Liver (tissue), 7 donors: ENCODE measurements at regions not wholly inside any gene's neighbourhood (a gene's known extent, or its start where the extent isn't known, plus 50 kb on each side); places are given as distances from the start of the nearest gene placed in this dataset.

Experiments used
- DNase-seq: peaks from one replicate; pipeline ENCODE4 v3.0.0-alpha.2; 2017; ENCODE audit warnings: low spot score
- H3K27ac ChIP-seq, 2 donors: one replicate each; pipeline ENCODE4 v1.7.0; 2013; ENCODE audit warnings: inconsistent platforms in 2 of 2, low read length in 2 of 2, control low read depth in 1 of 2, low read depth in 1 of 2, mild to moderate bottlenecking in 1 of 2
- H3K27me3 ChIP-seq, 4 donors: one replicate each; pipeline versions ENCODE4 v1.6.1 to v1.7.0; 2013; ENCODE audit warnings: low read length in 3 of 4, inconsistent platforms in 1 of 4, mild to moderate bottlenecking in 1 of 4, moderate library complexity in 1 of 4; ENCODE audit not compliant: control insufficient read depth in 4 of 4, insufficient read depth in 4 of 4
- H3K36me3 ChIP-seq, 4 donors: one replicate each; pipeline versions ENCODE4 v1.6.1 to v1.7.0; 2013; ENCODE audit warnings: low read length in 3 of 4, mild to moderate bottlenecking in 3 of 4, low read depth in 1 of 4, moderate library complexity in 1 of 4; ENCODE audit not compliant: control insufficient read depth in 4 of 4, insufficient read depth in 3 of 4
- H3K4me1 ChIP-seq, 4 donors: one replicate each; pipeline versions ENCODE4 v1.6.1 to v1.7.0; 2013; ENCODE audit warnings: low read length in 3 of 4, mild to moderate bottlenecking in 3 of 4, moderate library complexity in 1 of 4; ENCODE audit not compliant: control insufficient read depth in 4 of 4, insufficient read depth in 4 of 4
- H3K4me3 ChIP-seq, 3 donors: one replicate each; pipeline versions ENCODE4 v1.6.1 to v1.7.0; 2013; ENCODE audit warnings: low read length in 3 of 3, control low read depth in 1 of 3, low read depth in 1 of 3, mild to moderate bottlenecking in 1 of 3
- H3K9ac ChIP-seq, 2 donors: one replicate each; pipeline ENCODE4 v1.7.0; 2013; ENCODE audit warnings: low read length in 2 of 2, mild to moderate bottlenecking in 2 of 2, moderate library complexity in 2 of 2, control low read depth in 1 of 2, low read depth in 1 of 2
- H3K9me3 ChIP-seq, 4 donors: one replicate each; pipeline versions ENCODE4 v1.6.1 to v1.7.0; 2013; ENCODE audit warnings: low read length in 3 of 4; ENCODE audit not compliant: control insufficient read depth in 4 of 4
- ATF3 ChIP-seq: IDR thresholded peaks from 2 replicates; pipeline ENCODE4 v1.6.1; 2016; ENCODE audit warnings: antibody characterized with exemption
- EGR1 ChIP-seq, 2 donors: IDR thresholded peaks; 2 replicates each; pipeline ENCODE4 v1.6.1; 2016 to 2018; ENCODE audit warnings: antibody characterized with exemption in 2 of 2, low read depth in 2 of 2
- FOXA1 ChIP-seq: IDR thresholded peaks from 2 replicates; pipeline ENCODE4 v1.6.1; 2016; ENCODE audit warnings: antibody characterized with exemption
- GABPA ChIP-seq, 2 donors: IDR thresholded peaks in 1 of 2; conservative IDR thresholded peaks in 1 of 2; 2 replicates each; pipeline ENCODE4 v1.6.1; 2016; ENCODE audit warnings: antibody characterized with exemption in 2 of 2, mild to moderate bottlenecking in 1 of 2, moderate library complexity in 1 of 2
- HNF4A ChIP-seq, 2 donors: conservative IDR thresholded peaks; 2 replicates each; pipeline ENCODE4 v1.6.1; 2016; ENCODE audit warnings: antibody characterized with exemption in 2 of 2, mild to moderate bottlenecking in 2 of 2
- HNF4G ChIP-seq: IDR thresholded peaks from 2 replicates; pipeline ENCODE4 v1.6.1; 2016; ENCODE audit warnings: antibody characterized with exemption
- JUND ChIP-seq, 2 donors: IDR thresholded peaks; 2 replicates each; pipeline ENCODE4 v1.6.1; 2016; ENCODE audit warnings: antibody characterized with exemption in 2 of 2
- MAX ChIP-seq: IDR thresholded peaks from 2 replicates; pipeline ENCODE4 v1.6.1; 2016; ENCODE audit warnings: antibody characterized with exemption
- RXRA ChIP-seq, 2 donors: IDR thresholded peaks; 2 replicates each; pipeline ENCODE4 v1.6.1; 2017 to 2018; ENCODE audit warnings: antibody characterized with exemption in 2 of 2, mild to moderate bottlenecking in 1 of 2
- TAF1 ChIP-seq: conservative IDR thresholded peaks from 2 replicates; pipeline ENCODE4 v1.6.1; 2016; ENCODE audit warnings: antibody characterized with exemption, mild to moderate bottlenecking
- WGBS: extraction: QIAGEN DNeasy Blood & Tissue Kit; methylation state at CpG from one replicate; pipeline ENCODE4 v1.1.7; 2013; 5-methylcytosine and 5-hydroxymethylcytosine counted together
- TF ChIP-seq, protein P1 (sequence below): IDR thresholded peaks from 2 replicates; pipeline ENCODE4 v1.6.1; 2016; ENCODE audit warnings: antibody characterized with exemption, mild to moderate bottlenecking
- TF ChIP-seq, protein P2 (sequence below): IDR thresholded peaks from 2 replicates; pipeline ENCODE4 v1.6.1; 2016; ENCODE audit warnings: antibody characterized with exemption
- donor health status: healthy.
- donor health status: healthy.
- donor health status: healthy.
- donor health status: healthy.

GRCh38 chrX:126718440-126718839 is 101.1 kb upstream of the PRR32 start:
- 33% methylated on average over 1 of the region's 1 CpG for WGBS
- Histone ChIP-seq H3K9me3 (no peaks in the 10 kb centered on the region), H3K9ac (no peak overlapping the region), H3K36me3 (no peaks in the 10 kb centered on the region), H3K4me1 (peaks cover 0 to 2% (median 0%) of the 10 kb centered on the region in 4 donors), H3K27ac (no peak overlapping the region), H3K27me3 (no peaks in the 10 kb centered on the region), H3K4me3 (no peak overlapping the region)
- TF ChIP-seq, protein P1, sequence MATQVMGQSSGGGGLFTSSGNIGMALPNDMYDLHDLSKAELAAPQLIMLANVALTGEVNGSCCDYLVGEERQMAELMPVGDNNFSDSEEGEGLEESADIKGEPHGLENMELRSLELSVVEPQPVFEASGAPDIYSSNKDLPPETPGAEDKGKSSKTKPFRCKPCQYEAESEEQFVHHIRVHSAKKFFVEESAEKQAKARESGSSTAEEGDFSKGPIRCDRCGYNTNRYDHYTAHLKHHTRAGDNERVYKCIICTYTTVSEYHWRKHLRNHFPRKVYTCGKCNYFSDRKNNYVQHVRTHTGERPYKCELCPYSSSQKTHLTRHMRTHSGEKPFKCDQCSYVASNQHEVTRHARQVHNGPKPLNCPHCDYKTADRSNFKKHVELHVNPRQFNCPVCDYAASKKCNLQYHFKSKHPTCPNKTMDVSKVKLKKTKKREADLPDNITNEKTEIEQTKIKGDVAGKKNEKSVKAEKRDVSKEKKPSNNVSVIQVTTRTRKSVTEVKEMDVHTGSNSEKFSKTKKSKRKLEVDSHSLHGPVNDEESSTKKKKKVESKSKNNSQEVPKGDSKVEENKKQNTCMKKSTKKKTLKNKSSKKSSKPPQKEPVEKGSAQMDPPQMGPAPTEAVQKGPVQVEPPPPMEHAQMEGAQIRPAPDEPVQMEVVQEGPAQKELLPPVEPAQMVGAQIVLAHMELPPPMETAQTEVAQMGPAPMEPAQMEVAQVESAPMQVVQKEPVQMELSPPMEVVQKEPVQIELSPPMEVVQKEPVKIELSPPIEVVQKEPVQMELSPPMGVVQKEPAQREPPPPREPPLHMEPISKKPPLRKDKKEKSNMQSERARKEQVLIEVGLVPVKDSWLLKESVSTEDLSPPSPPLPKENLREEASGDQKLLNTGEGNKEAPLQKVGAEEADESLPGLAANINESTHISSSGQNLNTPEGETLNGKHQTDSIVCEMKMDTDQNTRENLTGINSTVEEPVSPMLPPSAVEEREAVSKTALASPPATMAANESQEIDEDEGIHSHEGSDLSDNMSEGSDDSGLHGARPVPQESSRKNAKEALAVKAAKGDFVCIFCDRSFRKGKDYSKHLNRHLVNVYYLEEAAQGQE = no peak
- TF ChIP-seq HNF4G (no peak), MAX (no peak), EGR1 (IDR thresholded peaks at IDR 0.05; ENCODE audit: low read depth in 2 of 2) (no peak), RXRA (IDR thresholded peaks at IDR 0.05) (no peak), FOXA1 (no peak), GABPA (IDR thresholded peaks at IDR 0.05 in 1 of 2, conservative IDR thresholded peaks at IDR 0.05 in 1 of 2) (no peak)
- TF ChIP-seq, protein P2, sequence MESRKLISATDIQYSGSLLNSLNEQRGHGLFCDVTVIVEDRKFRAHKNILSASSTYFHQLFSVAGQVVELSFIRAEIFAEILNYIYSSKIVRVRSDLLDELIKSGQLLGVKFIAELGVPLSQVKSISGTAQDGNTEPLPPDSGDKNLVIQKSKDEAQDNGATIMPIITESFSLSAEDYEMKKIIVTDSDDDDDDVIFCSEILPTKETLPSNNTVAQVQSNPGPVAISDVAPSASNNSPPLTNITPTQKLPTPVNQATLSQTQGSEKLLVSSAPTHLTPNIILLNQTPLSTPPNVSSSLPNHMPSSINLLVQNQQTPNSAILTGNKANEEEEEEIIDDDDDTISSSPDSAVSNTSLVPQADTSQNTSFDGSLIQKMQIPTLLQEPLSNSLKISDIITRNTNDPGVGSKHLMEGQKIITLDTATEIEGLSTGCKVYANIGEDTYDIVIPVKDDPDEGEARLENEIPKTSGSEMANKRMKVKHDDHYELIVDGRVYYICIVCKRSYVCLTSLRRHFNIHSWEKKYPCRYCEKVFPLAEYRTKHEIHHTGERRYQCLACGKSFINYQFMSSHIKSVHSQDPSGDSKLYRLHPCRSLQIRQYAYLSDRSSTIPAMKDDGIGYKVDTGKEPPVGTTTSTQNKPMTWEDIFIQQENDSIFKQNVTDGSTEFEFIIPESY = no peak
- DNase-seq = no peak

GRCh38 chrX:126719208-126719607 is 100.3 kb upstream of the PRR32 start:
- Histone ChIP-seq H3K36me3 (no peaks in the 10 kb centered on the region), H3K9ac (no peak overlapping the region), H3K4me1 (peaks cover 0 to 2% (median 0%) of the 10 kb centered on the region in 4 donors), H3K27me3 (no peaks in the 10 kb centered on the region), H3K4me3 (no peak overlapping the region), H3K27ac (no peak overlapping the region), H3K9me3 (no peaks in the 10 kb centered on the region)
- TF ChIP-seq ATF3 = no peak
- TF ChIP-seq TAF1 = no peak
- no peak for TF ChIP-seq JUND (IDR thresholded peaks at IDR 0.05)
- TF ChIP-seq HNF4A (conservative IDR thresholded peaks at IDR 0.05) = peak in 1 of 2 donors; percentile 17
- TF ChIP-seq FOXA1 = no peak
- peak; percentile 74 to 85 for TF ChIP-seq RXRA (IDR thresholded peaks at IDR 0.05)
- TF ChIP-seq, protein P2 = no peak
- 43% methylated on average over 1 of the region's 1 CpG for WGBS
- DNase-seq = no peak
